ENCODE measurements at regions not wholly inside any gene's neighbourhood (a gene's known extent, or its start where the extent isn't known, plus 50 kb on each side); places are given as distances from the start of the nearest gene placed in this dataset.

- Mint-ChIP-seq H3K9me3 (ENCODE audit: unreplicated experiment) (no peaks in the 10 kb centered on the region), H3K36me3 (ENCODE audit: insufficient read depth, unreplicated experiment) (no peaks in the 10 kb centered on the region)
- BruUV-seq (replicated peaks), result no TSS peak
Measured at GRCh38 chr12:74889073-74889472, 320.6 kb downstream of the KCNC2 start.

GRCh38 chr12:74889563-74890236, 319.9 kb downstream of the KCNC2 start:
- DNase-seq (ENCODE audit: unreplicated experiment), result peak; percentile 41
- CTCF ChIA-PET, result interaction anchor here (0.7 kb wide), 1 partner anchor 188 kb away, joined by 3 read pairs; no protein-coding TSS in a partner anchor
- intact Hi-C loops (cut with micrococcal nuclease), result no loop called here

More at GRCh38 chr12:74889073-74889472, 320.6 kb downstream of the KCNC2 start:
- TF ChIP-seq CTCF (IDR thresholded peaks at IDR 0.05; ENCODE audit: unreplicated experiment), result no peak
- Mint-ChIP-seq H3K27ac (ENCODE audit: low read depth, unreplicated experiment) (peak overlapping the region; percentile 61), H3K27me3 (ENCODE audit: insufficient read depth, unreplicated experiment) (no peaks in the 10 kb centered on the region), H3K4me1 (ENCODE audit: insufficient read depth, unreplicated experiment) (peaks cover 17% of the 10 kb centered on the region), H3K4me3 (ENCODE audit: unreplicated experiment) (no peak overlapping the region)
- no peak for DNase-seq (ENCODE audit: unreplicated experiment)
- POLR2A ChIA-PET, result interaction anchor here (0.6 to 1.8 kb wide), 3 partner anchors 104 to 231 kb away, joined by 3 to 6 read pairs (median 3); no protein-coding TSS in a partner anchor
- CTCF ChIA-PET, result no interaction called here
- intact Hi-C loops (cut with micrococcal nuclease), result no loop called here

GRCh38 chr12:74890237-74890599, 319.4 kb downstream of the KCNC2 start:
- peak overlapping the region; percentile 61 for H3K27ac Mint-ChIP-seq (ENCODE audit: low read depth, unreplicated experiment)
- no peaks in the 10 kb centered on the region for H3K27me3 Mint-ChIP-seq (ENCODE audit: insufficient read depth, unreplicated experiment)
- H3K9me3 Mint-ChIP-seq (ENCODE audit: unreplicated experiment), result no peaks in the 10 kb centered on the region
- H3K4me3 Mint-ChIP-seq (ENCODE audit: unreplicated experiment), result peak overlapping the region; percentile 35
- ChIA-PET POLR2A (interaction anchor here (0.6 to 1.8 kb wide), 2 partner anchors 39 to 230 kb away, joined by 3 to 6 read pairs; no protein-coding TSS in a partner anchor), CTCF (interaction anchor here (0.7 kb wide), 1 partner anchor 189 kb away, joined by 3 read pairs; no protein-coding TSS in a partner anchor)
- H3K36me3 Mint-ChIP-seq (ENCODE audit: insufficient read depth, unreplicated experiment), result no peaks in the 10 kb centered on the region
- intact Hi-C loops (cut with micrococcal nuclease), result no loop called here
- no TSS peak for BruUV-seq (replicated peaks)
- peak; percentile 82 for DNase-seq (ENCODE audit: unreplicated experiment)
- H3K4me1 Mint-ChIP-seq (ENCODE audit: insufficient read depth, unreplicated experiment), result peaks cover 17% of the 10 kb centered on the region
- no peak for TF ChIP-seq CTCF (IDR thresholded peaks at IDR 0.05; ENCODE audit: unreplicated experiment)

More at GRCh38 chr12:74889563-74890236, 319.9 kb downstream of the KCNC2 start:
- Mint-ChIP-seq H3K4me3 (ENCODE audit: unreplicated experiment) (peak overlapping the region; percentile 35), H3K27ac (ENCODE audit: low read depth, unreplicated experiment) (peak overlapping the region; percentile 61), H3K27me3 (ENCODE audit: insufficient read depth, unreplicated experiment) (no peaks in the 10 kb centered on the region), H3K36me3 (ENCODE audit: insufficient read depth, unreplicated experiment) (no peaks in the 10 kb centered on the region), H3K4me1 (ENCODE audit: insufficient read depth, unreplicated experiment) (peaks cover 17% of the 10 kb centered on the region), H3K9me3 (ENCODE audit: unreplicated experiment) (no peaks in the 10 kb centered on the region)
- no peak for TF ChIP-seq CTCF (IDR thresholded peaks at IDR 0.05; ENCODE audit: unreplicated experiment)
- POLR2A ChIA-PET, result interaction anchor here (0.6 to 1.8 kb wide), 3 partner anchors 38 to 231 kb away, joined by 3 to 6 read pairs (median 3); no protein-coding TSS in a partner anchor
- BruUV-seq (replicated peaks), result no TSS peak

- H3K27ac Mint-ChIP-seq (ENCODE audit: low read depth, unreplicated experiment), result no peak overlapping the region
- no TSS peak for BruUV-seq (replicated peaks)
- H3K9me3 Mint-ChIP-seq (ENCODE audit: unreplicated experiment), result no peaks in the 10 kb centered on the region
- no peak overlapping the region for H3K4me3 Mint-ChIP-seq (ENCODE audit: unreplicated experiment)
- intact Hi-C loops (cut with micrococcal nuclease), result no loop called here
- peaks cover 17% of the 10 kb centered on the region for H3K4me1 Mint-ChIP-seq (ENCODE audit: insufficient read depth, unreplicated experiment)
- no peaks in the 10 kb centered on the region for H3K36me3 Mint-ChIP-seq (ENCODE audit: insufficient read depth, unreplicated experiment)
- no peaks in the 10 kb centered on the region for H3K27me3 Mint-ChIP-seq (ENCODE audit: insufficient read depth, unreplicated experiment)
- ChIA-PET POLR2A (interaction anchor here (0.7 to 1.8 kb wide), 2 partner anchors 22 to 229 kb away, joined by 3 to 6 read pairs; no protein-coding TSS in a partner anchor), CTCF (interaction anchor here (0.7 to 1.5 kb wide), 2 partner anchors 12 to 84 kb away, joined by 3 to 4 read pairs; no protein-coding TSS in a partner anchor)
- no peak for DNase-seq (ENCODE audit: unreplicated experiment)
- TF ChIP-seq CTCF (IDR thresholded peaks at IDR 0.05; ENCODE audit: unreplicated experiment), result no peak
Measured at GRCh38 chr12:74891083-74891668, 318.5 kb downstream of the KCNC2 start.

Data from MCF 10A (cell line).